PFSK-1 (cell line): ENCODE measurements at regions not wholly inside any gene's neighbourhood (a gene's known extent, or its start where the extent isn't known, plus 50 kb on each side); places are given as distances from the start of the nearest gene placed in this dataset.

ENCODE experiments used
- FOXP2 ChIP-seq: optimal IDR thresholded peaks from 2 replicates; pipeline ENCODE3; 2011; ENCODE audit warnings: borderline replicate concordance, control low read depth, inconsistent platforms; ENCODE audit not compliant: insufficient read depth; ENCODE audit errors: extremely low read length, extremely low read depth
- POLR2AphosphoS5 ChIP-seq: IDR thresholded peaks from 2 replicates; pipeline ENCODE4 v1.6.1; 2012; ENCODE audit warnings: low read depth, mild to moderate bottlenecking, control low read depth, low read length, moderate library complexity
- REST ChIP-seq, 2 experiments: IDR thresholded peaks; 2 replicates each; pipeline versions ENCODE4 v1.6.1 to v1.8.0; 2011 to 2012; ENCODE audit warnings: low read depth in 2 of 2, low read length in 2 of 2, control low read depth in 1 of 2, inconsistent platforms in 1 of 2, mild to moderate bottlenecking in 1 of 2, moderate library complexity in 1 of 2; ENCODE audit not compliant: insufficient read depth in 1 of 2
- SIN3A ChIP-seq: IDR thresholded peaks from 2 replicates; pipeline ENCODE4 v1.6.1; 2012; ENCODE audit warnings: mild to moderate bottlenecking, low read length, moderate library complexity, borderline replicate concordance; ENCODE audit not compliant: insufficient read depth
- TAF1 ChIP-seq: IDR thresholded peaks from 2 replicates; pipeline ENCODE4 v1.6.1; 2012; ENCODE audit warnings: low read length, control low read depth, borderline replicate concordance; ENCODE audit not compliant: insufficient read depth

GRCh38 chr4:14827111-14827510 is 175.2 kb upstream of the CPEB2 start:
- TF ChIP-seq SIN3A (no peak), POLR2AphosphoS5 (no peak), REST (IDR thresholded peaks at IDR 0.05; ENCODE audit: insufficient read depth in 1 of 2, low read depth in 2 of 2, low read length in 2 of 2) (no peak), TAF1 (no peak), FOXP2 (no peak)

- TF ChIP-seq FOXP2 = no peak
- TF ChIP-seq REST (IDR thresholded peaks at IDR 0.05; ENCODE audit: insufficient read depth in 1 of 2, low read depth in 2 of 2, low read length in 2 of 2) = no peak
- no peak for TF ChIP-seq SIN3A
- no peak for TF ChIP-seq POLR2AphosphoS5
- no peak for TF ChIP-seq TAF1
These were observed 172.5 kb upstream of the CPEB2 start for GRCh38 chr4:14829795-14830194.

GRCh38 chr4:14831416-14831815 is 170.9 kb upstream of the CPEB2 start:
- TF ChIP-seq FOXP2 (no peak), POLR2AphosphoS5 (no peak), TAF1 (no peak), REST (IDR thresholded peaks at IDR 0.05; ENCODE audit: insufficient read depth in 1 of 2, low read depth in 2 of 2, low read length in 2 of 2) (no peak), SIN3A (no peak)

GRCh38 chr4:14833053-14833452 is 169.2 kb upstream of the CPEB2 start:
- TF ChIP-seq TAF1 = no peak
- no peak for TF ChIP-seq FOXP2
- no peak for TF ChIP-seq REST (IDR thresholded peaks at IDR 0.05; ENCODE audit: insufficient read depth in 1 of 2, low read depth in 2 of 2, low read length in 2 of 2)
- TF ChIP-seq SIN3A = no peak
- TF ChIP-seq POLR2AphosphoS5 = no peak

- TF ChIP-seq FOXP2 (no peak), TAF1 (no peak), POLR2AphosphoS5 (no peak), REST (IDR thresholded peaks at IDR 0.05; ENCODE audit: insufficient read depth in 1 of 2, low read depth in 2 of 2, low read length in 2 of 2) (no peak), SIN3A (no peak)
These were observed 167.9 kb upstream of the CPEB2 start for GRCh38 chr4:14834382-14834781.
